ENCODE measurements at regions not wholly inside any gene's neighbourhood (a gene's known extent, or its start where the extent isn't known, plus 50 kb on each side); places are given as distances from the start of the nearest gene placed in this dataset.

DNA sequence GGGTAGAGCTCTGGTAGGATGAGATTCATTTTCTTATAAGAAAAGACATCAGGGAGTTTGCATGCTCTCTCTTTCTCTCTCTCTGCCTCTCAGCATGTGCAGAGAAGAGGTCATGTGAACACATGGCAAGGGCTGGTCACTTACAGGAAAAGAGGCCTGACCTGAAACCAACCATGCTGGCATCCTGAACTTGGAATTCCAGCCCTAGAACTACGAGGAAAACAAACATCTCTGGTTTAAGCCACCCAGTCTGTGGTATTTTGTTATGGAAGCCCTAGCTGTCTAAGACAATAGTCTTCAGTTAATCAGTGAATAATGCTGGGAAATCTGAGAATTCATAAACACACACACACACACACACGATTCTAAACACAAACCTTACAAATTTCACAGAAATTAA lies 1104.2 kb upstream of the LRRN3 start:
- H3K27me3 ChIP-seq (ENCODE audit: low read length) = no peaks in the 10 kb centered on the region
- H3K9me2 ChIP-seq (replicated peaks; ENCODE audit: low read length) = no peaks in the 10 kb centered on the region
- intact Hi-C loops (cut with micrococcal nuclease) = loop anchor here (10.0 kb wide), 1 partner anchor 398 kb away; no protein-coding TSS in a partner anchor
- no peaks in the 10 kb centered on the region for H4K20me1 ChIP-seq (ENCODE audit: low read length)
- no peak overlapping the region for H2AFZ ChIP-seq (ENCODE audit: low read length)
- no peak for ATAC-seq
- POLR2A ChIA-PET (ENCODE audit: unreplicated experiment) = no interaction called here
- BruUV-seq (replicated peaks) = no TSS peak
- no peaks in the 10 kb centered on the region for H3K9me3 ChIP-seq (ENCODE audit: low read length)
- CTCF ChIA-PET = no interaction called here
- H3K36me3 ChIP-seq (ENCODE audit: low read depth, low read length) = no peaks in the 10 kb centered on the region
- H3K4me3 ChIP-seq (ENCODE audit: low read length) = no peak overlapping the region
- no peaks in the 10 kb centered on the region for H3F3A ChIP-seq (ENCODE audit: low read length, unreplicated experiment)
- H3K9ac ChIP-seq (ENCODE audit: low read length) = no peak overlapping the region
- DNase-seq = no peak
- H3K4me2 ChIP-seq (ENCODE audit: low read length) = no peak overlapping the region
- no peaks in the 10 kb centered on the region for H3K79me2 ChIP-seq (ENCODE audit: low read length)
- peaks cover 8% of the 10 kb centered on the region; the same call in 1 of the 2 replicates for H3K4me1 ChIP-seq (ENCODE audit: insufficient read depth, low read length)
- TF ChIP-seq, protein P1, sequence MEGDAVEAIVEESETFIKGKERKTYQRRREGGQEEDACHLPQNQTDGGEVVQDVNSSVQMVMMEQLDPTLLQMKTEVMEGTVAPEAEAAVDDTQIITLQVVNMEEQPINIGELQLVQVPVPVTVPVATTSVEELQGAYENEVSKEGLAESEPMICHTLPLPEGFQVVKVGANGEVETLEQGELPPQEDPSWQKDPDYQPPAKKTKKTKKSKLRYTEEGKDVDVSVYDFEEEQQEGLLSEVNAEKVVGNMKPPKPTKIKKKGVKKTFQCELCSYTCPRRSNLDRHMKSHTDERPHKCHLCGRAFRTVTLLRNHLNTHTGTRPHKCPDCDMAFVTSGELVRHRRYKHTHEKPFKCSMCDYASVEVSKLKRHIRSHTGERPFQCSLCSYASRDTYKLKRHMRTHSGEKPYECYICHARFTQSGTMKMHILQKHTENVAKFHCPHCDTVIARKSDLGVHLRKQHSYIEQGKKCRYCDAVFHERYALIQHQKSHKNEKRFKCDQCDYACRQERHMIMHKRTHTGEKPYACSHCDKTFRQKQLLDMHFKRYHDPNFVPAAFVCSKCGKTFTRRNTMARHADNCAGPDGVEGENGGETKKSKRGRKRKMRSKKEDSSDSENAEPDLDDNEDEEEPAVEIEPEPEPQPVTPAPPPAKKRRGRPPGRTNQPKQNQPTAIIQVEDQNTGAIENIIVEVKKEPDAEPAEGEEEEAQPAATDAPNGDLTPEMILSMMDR (conservative IDR thresholded peaks at IDR 0.05; ENCODE audit: low read depth, low read length) = no peak
- TF ChIP-seq EZH2phosphoT487 (IDR thresholded peaks at IDR 0.05; ENCODE audit: borderline replicate concordance, low read length) (no peak), EZH2 (IDR thresholded peaks at IDR 0.05; ENCODE audit: low read length, unreplicated experiment) (no peak)
- no peak overlapping the region for H3K27ac ChIP-seq (ENCODE audit: low read length)

GRCh38 chr7:109996411-109996810 lies 1094.5 kb upstream of the LRRN3 start:
- DNase-seq (no peak), ATAC-seq (no peak)
- ChIA-PET CTCF (no interaction called here), POLR2A (ENCODE audit: unreplicated experiment) (no interaction called here)
- Histone ChIP-seq H3K36me3 (ENCODE audit: low read depth, low read length) (no peaks in the 10 kb centered on the region), H3K27me3 (ENCODE audit: low read length) (no peaks in the 10 kb centered on the region), H3K4me3 (ENCODE audit: low read length) (no peak overlapping the region), H3K27ac (ENCODE audit: low read length) (no peak overlapping the region), H3K9me2 (replicated peaks; ENCODE audit: low read length) (no peaks in the 10 kb centered on the region), H2AFZ (ENCODE audit: low read length) (no peak overlapping the region), H3K79me2 (ENCODE audit: low read length) (no peaks in the 10 kb centered on the region), H4K20me1 (ENCODE audit: low read length) (no peaks in the 10 kb centered on the region), H3F3A (ENCODE audit: low read length, unreplicated experiment) (no peaks in the 10 kb centered on the region), H3K4me2 (ENCODE audit: low read length) (no peak overlapping the region), H3K4me1 (ENCODE audit: insufficient read depth, low read length) (no peaks in the 10 kb centered on the region), H3K9ac (ENCODE audit: low read length) (no peak overlapping the region), H3K9me3 (ENCODE audit: low read length) (no peaks in the 10 kb centered on the region)
- TF ChIP-seq, protein P1 (conservative IDR thresholded peaks at IDR 0.05; ENCODE audit: low read depth, low read length) = no peak
- no peak for TF ChIP-seq EZH2 (IDR thresholded peaks at IDR 0.05; ENCODE audit: low read length, unreplicated experiment)
- no peak for TF ChIP-seq EZH2phosphoT487 (IDR thresholded peaks at IDR 0.05; ENCODE audit: borderline replicate concordance, low read length)
- no TSS peak for BruUV-seq (replicated peaks)
- intact Hi-C loops (cut with micrococcal nuclease) = no loop called here

- Histone ChIP-seq H3K4me1 (ENCODE audit: insufficient read depth, low read length) (no peaks in the 10 kb centered on the region), H3K79me2 (ENCODE audit: low read length) (no peaks in the 10 kb centered on the region), H3K27me3 (ENCODE audit: low read length) (no peaks in the 10 kb centered on the region), H3K9me3 (ENCODE audit: low read length) (no peaks in the 10 kb centered on the region), H3K27ac (ENCODE audit: low read length) (no peak overlapping the region), H3K4me3 (ENCODE audit: low read length) (no peak overlapping the region), H3K36me3 (ENCODE audit: low read depth, low read length) (no peaks in the 10 kb centered on the region), H3F3A (ENCODE audit: low read length, unreplicated experiment) (no peaks in the 10 kb centered on the region), H3K4me2 (ENCODE audit: low read length) (no peak overlapping the region), H4K20me1 (ENCODE audit: low read length) (no peaks in the 10 kb centered on the region), H3K9me2 (replicated peaks; ENCODE audit: low read length) (no peaks in the 10 kb centered on the region), H2AFZ (ENCODE audit: low read length) (no peak overlapping the region), H3K9ac (ENCODE audit: low read length) (no peak overlapping the region)
- ATAC-seq (no peak), DNase-seq (no peak)
- CTCF ChIA-PET = no interaction called here
- intact Hi-C loops (cut with micrococcal nuclease) = no loop called here
- no peak for TF ChIP-seq EZH2 (IDR thresholded peaks at IDR 0.05; ENCODE audit: low read length, unreplicated experiment)
- TF ChIP-seq EZH2phosphoT487 (IDR thresholded peaks at IDR 0.05; ENCODE audit: borderline replicate concordance, low read length) = no peak
- TF ChIP-seq, protein P1 (conservative IDR thresholded peaks at IDR 0.05; ENCODE audit: low read depth, low read length) = no peak
- POLR2A ChIA-PET (ENCODE audit: unreplicated experiment) = no interaction called here
- no TSS peak for BruUV-seq (replicated peaks)
Observed at GRCh38 chr7:109996927-109997326, 1094.0 kb upstream of the LRRN3 start.

Measured in PC-3 (cell line).